Chondrocyte (in vitro differentiated cells): ENCODE measurements at regions not wholly inside any gene's neighbourhood (a gene's known extent, or its start where the extent isn't known, plus 50 kb on each side); places are given as distances from the start of the nearest gene placed in this dataset.

ENCODE experiments used
- DNase-seq: peaks from one replicate; pipeline ENCODE4 v3.0.0; 2021; ENCODE audit warnings: mixed read lengths, low spot score
- H3K27ac Mint-ChIP-seq: one replicate; pipeline ENCODE4 v1.8.0; 2021; ENCODE audit warnings: mild to moderate bottlenecking, moderate library complexity, mixed read lengths; ENCODE audit not compliant: unreplicated experiment
- H3K27me3 Mint-ChIP-seq: 2 replicates; pipeline ENCODE4 v1.8.0; 2021; ENCODE audit warnings: low read depth, mixed read lengths
- H3K36me3 Mint-ChIP-seq: 2 replicates; pipeline ENCODE4 v1.8.0; 2021; ENCODE audit warnings: low read depth, mixed read lengths
- H3K4me1 Mint-ChIP-seq: 2 replicates; pipeline ENCODE4 v1.8.0; 2021; ENCODE audit warnings: low read depth, mild to moderate bottlenecking, mixed read lengths
- H3K4me3 Mint-ChIP-seq: one replicate; pipeline ENCODE4 v1.8.0; 2021; ENCODE audit warnings: mild to moderate bottlenecking, moderate library complexity, mixed read lengths; ENCODE audit not compliant: unreplicated experiment
- H3K9me3 Mint-ChIP-seq: 2 replicates; pipeline ENCODE4 v1.8.0; 2021; ENCODE audit warnings: low read depth, mixed read lengths
- CTCF ChIP-seq: fragments of 200-600 bp; sonication (generic); IDR thresholded peaks from 2 replicates; pipeline ENCODE4 v1.5.0; 2021; ENCODE audit warnings: antibody characterized with exemption, mild to moderate bottlenecking, moderate library complexity

- Mint-ChIP-seq H3K36me3 (peaks cover 2% of the 10 kb centered on the region), H3K27ac (no peak overlapping the region), H3K9me3 (peaks cover 25% of the 10 kb centered on the region), H3K4me3 (no peak overlapping the region), H3K4me1 (peaks cover 7% of the 10 kb centered on the region), H3K27me3 (peaks cover 7% of the 10 kb centered on the region)
- DNase-seq = no peak
- TF ChIP-seq CTCF = no peak
These were observed 168.8 kb downstream of the CD24 start for GRCh38 chr6:106805771-106806170.

GRCh38 chr6:106804346-106805335 is 169.9 kb downstream of the CD24 start:
- H3K36me3 Mint-ChIP-seq = peaks cover 2% of the 10 kb centered on the region
- no peak overlapping the region for H3K4me3 Mint-ChIP-seq
- TF ChIP-seq CTCF = no peak
- peaks cover 18% of the 10 kb centered on the region for H3K9me3 Mint-ChIP-seq
- no peak for DNase-seq
- peaks cover 9% of the 10 kb centered on the region for H3K4me1 Mint-ChIP-seq
- no peak overlapping the region for H3K27ac Mint-ChIP-seq
- peaks cover 7% of the 10 kb centered on the region for H3K27me3 Mint-ChIP-seq

GRCh38 chr6:106803188-106803587 is 171.3 kb downstream of the CD24 start:
- peaks cover 21% of the 10 kb centered on the region for H3K4me1 Mint-ChIP-seq
- no peak overlapping the region for H3K4me3 Mint-ChIP-seq
- no peak overlapping the region for H3K27ac Mint-ChIP-seq
- H3K9me3 Mint-ChIP-seq = peaks cover 5% of the 10 kb centered on the region
- DNase-seq = no peak
- H3K27me3 Mint-ChIP-seq = peaks cover 7% of the 10 kb centered on the region
- TF ChIP-seq CTCF = no peak
- no peaks in the 10 kb centered on the region for H3K36me3 Mint-ChIP-seq

- Mint-ChIP-seq H3K36me3 (no peaks in the 10 kb centered on the region), H3K4me3 (no peak overlapping the region), H3K27ac (no peak overlapping the region), H3K9me3 (no peaks in the 10 kb centered on the region), H3K27me3 (peaks cover 7% of the 10 kb centered on the region), H3K4me1 (peaks cover 23% of the 10 kb centered on the region)
- TF ChIP-seq CTCF = no peak
- no peak for DNase-seq
These were observed 172.4 kb downstream of the CD24 start for GRCh38 chr6:106802139-106802538.

- Mint-ChIP-seq H3K27me3 (peaks cover 7% of the 10 kb centered on the region), H3K9me3 (no peaks in the 10 kb centered on the region), H3K4me3 (no peak overlapping the region), H3K4me1 (peaks cover 23% of the 10 kb centered on the region), H3K36me3 (no peaks in the 10 kb centered on the region), H3K27ac (no peak overlapping the region)
- DNase-seq = no peak
- no peak for TF ChIP-seq CTCF
These were observed 171.9 kb downstream of the QRSL1 start for GRCh38 chr6:106801256-106801655.
